Large intestine (tissue), 3 donors: ENCODE measurements at regions not wholly inside any gene's neighbourhood (a gene's known extent, or its start where the extent isn't known, plus 50 kb on each side); places are given as distances from the start of the nearest gene placed in this dataset.
"Not testable (repeated sequence)": the region's sequence is repeated elsewhere in the genome, so short reads cannot be mapped to it uniquely, and the experiment has no call there.

ENCODE experiments used
- DNase-seq, 2 donors: peaks; one replicate each; pipeline versions ENCODE4 v3.0.0 to v3.0.0-alpha.2; 2013
- H3K27ac ChIP-seq: one replicate; pipeline ENCODE4 v1.5.1; 2013; ENCODE audit warnings: low read length
- H3K27me3 ChIP-seq: 2 replicates; pipeline ENCODE4 v1.6.1; 2013; ENCODE audit warnings: low read length; ENCODE audit not compliant: control insufficient read depth, insufficient read depth
- H3K36me3 ChIP-seq: 2 replicates; pipeline ENCODE4 v1.6.1; 2013; ENCODE audit warnings: low read length; ENCODE audit not compliant: control insufficient read depth, insufficient read depth
- H3K4me1 ChIP-seq: one replicate; pipeline ENCODE4 v1.6.1; 2013; ENCODE audit warnings: low read length; ENCODE audit not compliant: control insufficient read depth, insufficient read depth
- H3K4me3 ChIP-seq: one replicate; pipeline ENCODE4 v1.5.1; 2013; ENCODE audit warnings: low read length
- H3K9me3 ChIP-seq: one replicate; pipeline ENCODE4 v1.6.1; 2013; ENCODE audit warnings: mild to moderate bottlenecking, low read depth, low read length, moderate library complexity; ENCODE audit not compliant: control insufficient read depth
- WGBS: methylation state at CpG from one replicate; pipeline ENCODE4 v1.1.5; 2013; ENCODE audit warnings: low lambda C conversion rate; ENCODE audit not compliant: insufficient coverage; 5-methylcytosine and 5-hydroxymethylcytosine counted together

GRCh38 chr3:77707281-77707680, 667.4 kb downstream of the ROBO2 start:
- Histone ChIP-seq H3K36me3 (no peaks in the 10 kb centered on the region), H3K27me3 (no peaks in the 10 kb centered on the region), H3K4me1 (no peaks in the 10 kb centered on the region), H3K4me3 (no peak overlapping the region), H3K9me3 (no peaks in the 10 kb centered on the region), H3K27ac (no peak overlapping the region)
- 100% methylated on average over 1 of the region's 2 CpGs for WGBS
- DNase-seq, result no peak

- no peak for DNase-seq
- no peaks in the 10 kb centered on the region for H3K36me3 ChIP-seq
- no peaks in the 10 kb centered on the region for H3K9me3 ChIP-seq
- H3K4me3 ChIP-seq, result no peak overlapping the region
- no CpG with 5 or more reads among the region's 2 CpGs for WGBS
- H3K4me1 ChIP-seq, result no peaks in the 10 kb centered on the region
- no peak overlapping the region for H3K27ac ChIP-seq
- no peaks in the 10 kb centered on the region for H3K27me3 ChIP-seq
Measured at GRCh38 chr3:77709155-77709554, 669.3 kb downstream of the ROBO2 start.

GRCh38 chr3:77718311-77718710, 678.4 kb downstream of the ROBO2 start:
- no peak for DNase-seq
- H3K36me3 ChIP-seq, result no peaks in the 10 kb centered on the region
- no peak overlapping the region for H3K27ac ChIP-seq
- no peaks in the 10 kb centered on the region for H3K27me3 ChIP-seq
- H3K4me1 ChIP-seq, result no peaks in the 10 kb centered on the region
- no peaks in the 10 kb centered on the region for H3K9me3 ChIP-seq
- H3K4me3 ChIP-seq, result no peak overlapping the region
- no CpG with 5 or more reads among the region's 2 CpGs for WGBS

- H3K4me1 ChIP-seq, result no peaks in the 10 kb centered on the region
- H3K9me3 ChIP-seq, result no peaks in the 10 kb centered on the region
- no peak overlapping the region for H3K4me3 ChIP-seq
- no peak for DNase-seq
- H3K36me3 ChIP-seq, result no peaks in the 10 kb centered on the region
- H3K27ac ChIP-seq, result no peak overlapping the region
- no peaks in the 10 kb centered on the region for H3K27me3 ChIP-seq
Measured at GRCh38 chr3:77720460-77720971, 680.6 kb downstream of the ROBO2 start.

GRCh38 chr3:77726517-77726916, 686.6 kb downstream of the ROBO2 start:
- H3K27me3 ChIP-seq, result no peaks in the 10 kb centered on the region
- no peak for DNase-seq
- no peaks in the 10 kb centered on the region for H3K36me3 ChIP-seq
- no peak overlapping the region for H3K27ac ChIP-seq
- no peaks in the 10 kb centered on the region for H3K9me3 ChIP-seq
- H3K4me3 ChIP-seq, result no peak overlapping the region
- 58% methylated on average over 1 of the region's 1 CpG for WGBS
- no peaks in the 10 kb centered on the region for H3K4me1 ChIP-seq

DNA sequence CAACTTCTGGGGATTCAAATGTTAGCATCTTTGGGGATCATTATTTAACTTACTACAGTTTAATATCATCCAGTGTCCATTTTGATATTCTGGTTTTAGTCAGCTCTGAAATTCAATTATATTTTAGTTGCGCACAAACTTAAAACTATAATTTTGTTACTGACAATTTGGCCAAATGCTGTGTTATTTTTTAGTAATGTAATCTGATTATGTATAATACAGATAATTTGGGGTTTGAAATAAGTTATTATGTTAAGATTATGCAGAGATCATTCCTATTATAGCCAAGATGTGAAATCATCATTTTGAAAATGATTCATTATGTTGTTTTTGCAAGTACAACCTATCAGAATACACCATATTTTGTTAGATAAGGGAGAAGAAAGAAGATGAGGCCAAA, 706.1 kb downstream of the ROBO2 start:
- H3K9me3 ChIP-seq, result no peaks in the 10 kb centered on the region
- DNase-seq, result no peak

DNA sequence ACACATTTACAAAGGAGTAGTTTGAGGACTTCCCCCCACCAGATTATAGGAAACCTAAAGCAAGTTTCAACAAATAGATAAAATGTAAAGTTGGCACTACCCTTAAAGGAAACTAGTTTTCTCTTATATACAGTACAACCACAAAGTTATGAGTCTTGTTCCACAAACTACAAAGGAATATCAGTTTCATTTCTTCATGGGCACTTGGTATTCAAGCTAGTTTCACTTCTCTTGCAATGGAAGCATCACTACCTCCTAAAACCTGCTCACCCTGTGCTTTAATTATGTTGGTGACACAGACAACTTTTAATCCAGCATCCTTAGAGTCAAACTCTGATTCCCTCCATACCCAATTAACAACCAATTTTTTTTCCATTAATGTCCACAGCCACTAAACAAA, 707.0 kb downstream of the ROBO2 start:
- Histone ChIP-seq H3K36me3 (no peaks in the 10 kb centered on the region), H3K27me3 (no peaks in the 10 kb centered on the region), H3K27ac (no peak overlapping the region), H3K4me3 (no peak overlapping the region), H3K4me1 (no peaks in the 10 kb centered on the region), H3K9me3 (no peaks in the 10 kb centered on the region)
- no peak for DNase-seq

More for the DNA sequence above, 706.1 kb downstream of the ROBO2 start:
- Histone ChIP-seq H3K4me3 (no peak overlapping the region), H3K27me3 (no peaks in the 10 kb centered on the region), H3K4me1 (no peaks in the 10 kb centered on the region), H3K36me3 (no peaks in the 10 kb centered on the region), H3K27ac (no peak overlapping the region)
- WGBS, result no CpG with 5 or more reads among the region's 1 CpG

GRCh38 chr3:77756397-77756975, 716.6 kb downstream of the ROBO2 start:
- H3K4me3 ChIP-seq, H3K36me3 ChIP-seq, H3K27me3 ChIP-seq, DNase-seq, H3K27ac ChIP-seq, H3K9me3 ChIP-seq, H3K4me1 ChIP-seq: not testable (repeated sequence)
- no CpG with 5 or more reads among the region's 6 CpGs for WGBS

- DNase-seq, result no peak
- no peaks in the 10 kb centered on the region for H3K36me3 ChIP-seq
- H3K4me1 ChIP-seq, result no peaks in the 10 kb centered on the region
- no peaks in the 10 kb centered on the region for H3K9me3 ChIP-seq
- no peak overlapping the region for H3K27ac ChIP-seq
- H3K4me3 ChIP-seq, result no peak overlapping the region
- no peaks in the 10 kb centered on the region for H3K27me3 ChIP-seq
- 60% methylated on average over 1 of the region's 1 CpG for WGBS
Measured at GRCh38 chr3:77772459-77772858, 732.6 kb downstream of the ROBO2 start.

DNA sequence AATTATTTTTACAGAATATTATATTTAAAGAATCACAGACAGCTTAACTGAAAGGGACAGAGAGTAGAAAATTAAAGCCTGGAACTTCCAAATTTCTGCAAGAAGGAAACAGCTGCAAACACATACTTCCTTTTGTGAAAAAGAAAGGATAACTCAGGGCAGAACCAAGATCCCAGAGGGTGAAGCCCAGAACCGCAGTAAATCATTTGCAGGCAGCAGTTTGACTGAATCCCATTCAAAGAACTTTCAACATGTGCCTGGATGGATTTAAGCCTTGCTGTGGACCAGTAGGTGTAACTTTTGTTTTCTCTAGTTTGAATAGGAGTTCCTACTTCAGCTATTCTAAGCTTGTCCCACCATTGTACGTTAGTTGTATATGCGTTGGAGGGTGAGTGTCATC, 733.2 kb downstream of the ROBO2 start:
- Histone ChIP-seq H3K27ac (no peak overlapping the region), H3K4me1 (no peaks in the 10 kb centered on the region), H3K36me3 (no peaks in the 10 kb centered on the region), H3K9me3 (no peaks in the 10 kb centered on the region), H3K4me3 (no peak overlapping the region), H3K27me3 (no peaks in the 10 kb centered on the region)
- 93% methylated on average over 3 of the region's 3 CpGs for WGBS
- no peak for DNase-seq

GRCh38 chr3:77780278-77780996, 740.5 kb downstream of the ROBO2 start:
- H3K36me3 ChIP-seq, result no peaks in the 10 kb centered on the region
- H3K27ac ChIP-seq, result no peak overlapping the region
- no peaks in the 10 kb centered on the region for H3K27me3 ChIP-seq
- H3K9me3 ChIP-seq, result no peaks in the 10 kb centered on the region
- H3K4me3 ChIP-seq, result no peak overlapping the region
- WGBS, result 35% methylated on average over 4 of the region's 5 CpGs
- peak in 1 of 2 donors; percentile 3 for DNase-seq
- H3K4me1 ChIP-seq, result no peaks in the 10 kb centered on the region
